OCI-LY3 (cell line): ENCODE measurements at regions not wholly inside any gene's neighbourhood (a gene's known extent, or its start where the extent isn't known, plus 50 kb on each side); places are given as distances from the start of the nearest gene placed in this dataset.

Experiments used
- EZH2phosphoT487 ChIP-seq: fragments of 200-600 bp; shearing (Covaris generic); IDR thresholded peaks from 2 replicates; pipeline ENCODE4 v1.6.1; 2018; ENCODE audit warnings: antibody characterized with exemption, mixed run types, low read depth
- TF ChIP-seq, protein P1 (sequence below): fragments of 200-600, 300-600 bp; sonication (generic); IDR thresholded peaks from 2 replicates; pipeline ENCODE4 v1.5.1; 2014; ENCODE audit warnings: antibody characterized with exemption, low read length, low read depth

DNA sequence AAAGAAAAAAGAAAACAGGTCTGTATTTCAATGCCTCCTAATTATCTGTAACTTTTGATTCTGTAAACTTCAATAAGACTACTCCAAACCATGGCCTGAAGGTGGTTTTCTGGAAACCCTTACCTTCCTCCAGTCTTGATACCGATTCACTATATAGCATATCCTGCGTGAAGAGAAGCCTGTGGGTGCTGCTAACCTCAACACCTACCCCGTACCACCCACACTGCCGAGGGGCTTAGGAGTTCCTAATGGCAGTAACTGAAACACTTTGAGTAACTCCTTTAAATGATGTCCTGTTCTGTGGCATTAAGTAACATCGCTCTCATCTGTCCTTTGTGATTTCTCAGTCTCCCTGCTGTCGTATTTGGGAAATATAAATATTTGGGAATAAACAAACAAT lies 104.5 kb upstream of the CARMIL1 start:
- TF ChIP-seq, protein P1, sequence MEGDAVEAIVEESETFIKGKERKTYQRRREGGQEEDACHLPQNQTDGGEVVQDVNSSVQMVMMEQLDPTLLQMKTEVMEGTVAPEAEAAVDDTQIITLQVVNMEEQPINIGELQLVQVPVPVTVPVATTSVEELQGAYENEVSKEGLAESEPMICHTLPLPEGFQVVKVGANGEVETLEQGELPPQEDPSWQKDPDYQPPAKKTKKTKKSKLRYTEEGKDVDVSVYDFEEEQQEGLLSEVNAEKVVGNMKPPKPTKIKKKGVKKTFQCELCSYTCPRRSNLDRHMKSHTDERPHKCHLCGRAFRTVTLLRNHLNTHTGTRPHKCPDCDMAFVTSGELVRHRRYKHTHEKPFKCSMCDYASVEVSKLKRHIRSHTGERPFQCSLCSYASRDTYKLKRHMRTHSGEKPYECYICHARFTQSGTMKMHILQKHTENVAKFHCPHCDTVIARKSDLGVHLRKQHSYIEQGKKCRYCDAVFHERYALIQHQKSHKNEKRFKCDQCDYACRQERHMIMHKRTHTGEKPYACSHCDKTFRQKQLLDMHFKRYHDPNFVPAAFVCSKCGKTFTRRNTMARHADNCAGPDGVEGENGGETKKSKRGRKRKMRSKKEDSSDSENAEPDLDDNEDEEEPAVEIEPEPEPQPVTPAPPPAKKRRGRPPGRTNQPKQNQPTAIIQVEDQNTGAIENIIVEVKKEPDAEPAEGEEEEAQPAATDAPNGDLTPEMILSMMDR = no peak
- TF ChIP-seq EZH2phosphoT487 = no peak
